ENCODE measurements at regions not wholly inside any gene's neighbourhood (a gene's known extent, or its start where the extent isn't known, plus 50 kb on each side); places are given as distances from the start of the nearest gene placed in this dataset.
"Not testable (repeated sequence)": the region's sequence is repeated elsewhere in the genome, so short reads cannot be mapped to it uniquely, and the experiment has no call there.

DNA sequence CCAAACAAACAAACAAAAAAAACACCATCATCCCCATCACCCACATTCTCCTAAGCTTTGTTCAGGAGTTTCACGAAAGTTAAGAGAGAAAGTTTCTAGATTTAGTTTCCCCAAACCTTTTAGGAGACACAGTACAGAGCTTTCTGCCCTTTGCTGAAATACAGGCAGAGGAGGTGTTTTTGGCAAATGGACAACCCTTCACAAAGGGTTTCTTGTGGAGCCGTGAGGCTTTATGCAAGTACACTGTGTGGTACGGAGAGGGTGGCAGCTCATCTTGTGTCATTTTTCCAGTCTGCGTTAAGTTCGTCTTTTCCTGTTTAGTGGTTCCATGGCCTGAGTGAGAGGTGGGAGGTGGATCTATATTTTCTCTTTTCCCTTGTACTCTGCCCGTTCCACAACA lies 215.5 kb upstream of the PRKCQ start:
- no peak overlapping the region for H3K4me3 Mint-ChIP-seq
- H3K27ac Mint-ChIP-seq, result no peak overlapping the region
- no peaks in the 10 kb centered on the region for H3K4me1 Mint-ChIP-seq
- peaks cover 8% of the 10 kb centered on the region for H3K27me3 Mint-ChIP-seq
- ATAC-seq, result no peak
- H3K9me3 Mint-ChIP-seq, result no peaks in the 10 kb centered on the region
- H3K36me3 Mint-ChIP-seq, result no peaks in the 10 kb centered on the region

- not testable (repeated sequence) for H3K36me3 Mint-ChIP-seq, H3K27ac Mint-ChIP-seq, H3K9me3 Mint-ChIP-seq, H3K4me1 Mint-ChIP-seq, H3K4me3 Mint-ChIP-seq, ATAC-seq
- H3K27me3 Mint-ChIP-seq, result peaks cover 15% of the 10 kb centered on the region
Measured at GRCh38 chr10:6794841-6795240, 214.8 kb upstream of the PRKCQ start.

DNA sequence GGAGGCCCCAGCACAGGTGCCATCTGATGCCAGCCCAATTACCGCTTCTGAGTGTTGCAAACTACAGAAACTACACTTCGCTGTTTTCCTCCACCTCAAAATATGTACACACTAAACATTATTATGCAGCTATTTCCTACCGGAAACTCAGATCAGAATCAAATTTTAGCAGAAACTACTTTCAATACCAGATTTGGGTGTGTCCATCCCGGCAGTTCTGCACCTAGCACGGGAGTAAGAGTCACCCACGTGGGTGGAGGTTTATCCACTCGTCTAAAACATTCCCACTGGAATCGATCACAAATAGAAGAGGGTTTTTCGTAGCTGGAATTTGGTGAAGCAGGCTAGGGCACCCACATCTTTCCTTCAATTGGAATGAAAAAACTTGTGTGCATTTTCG lies 214.4 kb upstream of the PRKCQ start:
- Mint-ChIP-seq H3K9me3 (no peaks in the 10 kb centered on the region), H3K27me3 (peaks cover 19% of the 10 kb centered on the region), H3K27ac (no peak overlapping the region), H3K4me3 (no peak overlapping the region), H3K36me3 (no peaks in the 10 kb centered on the region), H3K4me1 (no peaks in the 10 kb centered on the region)
- ATAC-seq, result no peak

DNA sequence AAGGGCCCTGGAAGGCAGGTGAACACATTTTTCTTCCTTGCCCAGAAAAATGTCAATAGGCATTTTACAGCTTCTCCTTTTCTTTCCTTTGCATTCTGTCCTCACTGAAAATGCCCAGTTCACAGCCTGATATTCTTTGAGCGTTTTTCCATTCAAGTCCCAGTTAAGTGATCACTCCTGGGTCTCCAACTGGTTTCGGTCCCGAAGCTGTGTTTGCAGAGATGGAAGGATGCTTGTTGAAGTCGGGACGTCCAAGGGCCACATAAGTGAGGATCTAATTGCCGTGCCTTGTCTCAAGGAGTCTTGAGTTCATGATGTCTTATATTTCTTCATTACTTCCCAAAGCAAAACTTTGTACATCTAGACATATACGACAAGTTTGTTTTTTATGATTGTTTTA lies 208.7 kb upstream of the PRKCQ start:
- H3K27me3 Mint-ChIP-seq, result peaks cover 12% of the 10 kb centered on the region
- no peak for ATAC-seq
- H3K9me3 Mint-ChIP-seq, result no peaks in the 10 kb centered on the region
- no peak overlapping the region for H3K4me3 Mint-ChIP-seq
- H3K4me1 Mint-ChIP-seq, result no peaks in the 10 kb centered on the region
- no peaks in the 10 kb centered on the region for H3K36me3 Mint-ChIP-seq
- H3K27ac Mint-ChIP-seq, result no peak overlapping the region

GRCh38 chr10:6788231-6788630 lies 208.2 kb upstream of the PRKCQ start:
- Mint-ChIP-seq H3K4me3 (no peak overlapping the region), H3K27ac (no peak overlapping the region), H3K36me3 (no peaks in the 10 kb centered on the region), H3K9me3 (no peaks in the 10 kb centered on the region), H3K27me3 (peaks cover 12% of the 10 kb centered on the region), H3K4me1 (no peaks in the 10 kb centered on the region)
- no peak for ATAC-seq

- Mint-ChIP-seq H3K9me3 (no peaks in the 10 kb centered on the region), H3K27me3 (peaks cover 12% of the 10 kb centered on the region), H3K27ac (no peak overlapping the region), H3K4me1 (no peaks in the 10 kb centered on the region), H3K4me3 (no peak overlapping the region), H3K36me3 (no peaks in the 10 kb centered on the region)
- ATAC-seq, result no peak
Measured at GRCh38 chr10:6787718-6788117, 207.6 kb upstream of the PRKCQ start.

GRCh38 chr10:6787091-6787490 lies 207.0 kb upstream of the PRKCQ start:
- no peak overlapping the region for H3K4me3 Mint-ChIP-seq
- ATAC-seq, result no peak
- H3K27ac Mint-ChIP-seq, result no peak overlapping the region
- peaks cover under 1% of the 10 kb centered on the region for H3K4me1 Mint-ChIP-seq
- H3K9me3 Mint-ChIP-seq, result no peaks in the 10 kb centered on the region
- H3K36me3 Mint-ChIP-seq, result no peaks in the 10 kb centered on the region
- H3K27me3 Mint-ChIP-seq, result peaks cover 12% of the 10 kb centered on the region

GRCh38 chr10:6786579-6787031 lies 206.5 kb upstream of the PRKCQ start:
- Mint-ChIP-seq H3K9me3 (no peaks in the 10 kb centered on the region), H3K27me3 (peaks cover 12% of the 10 kb centered on the region), H3K4me1 (peaks cover 5% of the 10 kb centered on the region), H3K36me3 (no peaks in the 10 kb centered on the region), H3K4me3 (no peak overlapping the region), H3K27ac (no peak overlapping the region)
- ATAC-seq, result no peak

- peaks cover 20% of the 10 kb centered on the region for H3K4me1 Mint-ChIP-seq
- not testable (repeated sequence) for H3K9me3 Mint-ChIP-seq, H3K27me3 Mint-ChIP-seq, H3K4me3 Mint-ChIP-seq, ATAC-seq, H3K36me3 Mint-ChIP-seq, H3K27ac Mint-ChIP-seq
Measured at GRCh38 chr10:6784429-6784828, 204.4 kb upstream of the PRKCQ start.

- Mint-ChIP-seq H3K27me3 (peaks cover 3% of the 10 kb centered on the region), H3K27ac (no peak overlapping the region), H3K4me3 (no peak overlapping the region), H3K9me3 (peaks cover 2% of the 10 kb centered on the region), H3K4me1 (peaks cover 20% of the 10 kb centered on the region), H3K36me3 (no peaks in the 10 kb centered on the region)
- no peak for ATAC-seq
Measured at GRCh38 chr10:6783471-6783870, 203.4 kb upstream of the PRKCQ start.

GRCh38 chr10:6782378-6782777 lies 202.3 kb upstream of the PRKCQ start:
- ATAC-seq, result no peak
- Mint-ChIP-seq H3K4me3 (no peak overlapping the region), H3K36me3 (no peaks in the 10 kb centered on the region), H3K27ac (no peak overlapping the region), H3K4me1 (peaks cover 20% of the 10 kb centered on the region), H3K27me3 (peaks cover 13% of the 10 kb centered on the region), H3K9me3 (peaks cover 4% of the 10 kb centered on the region)

DNA sequence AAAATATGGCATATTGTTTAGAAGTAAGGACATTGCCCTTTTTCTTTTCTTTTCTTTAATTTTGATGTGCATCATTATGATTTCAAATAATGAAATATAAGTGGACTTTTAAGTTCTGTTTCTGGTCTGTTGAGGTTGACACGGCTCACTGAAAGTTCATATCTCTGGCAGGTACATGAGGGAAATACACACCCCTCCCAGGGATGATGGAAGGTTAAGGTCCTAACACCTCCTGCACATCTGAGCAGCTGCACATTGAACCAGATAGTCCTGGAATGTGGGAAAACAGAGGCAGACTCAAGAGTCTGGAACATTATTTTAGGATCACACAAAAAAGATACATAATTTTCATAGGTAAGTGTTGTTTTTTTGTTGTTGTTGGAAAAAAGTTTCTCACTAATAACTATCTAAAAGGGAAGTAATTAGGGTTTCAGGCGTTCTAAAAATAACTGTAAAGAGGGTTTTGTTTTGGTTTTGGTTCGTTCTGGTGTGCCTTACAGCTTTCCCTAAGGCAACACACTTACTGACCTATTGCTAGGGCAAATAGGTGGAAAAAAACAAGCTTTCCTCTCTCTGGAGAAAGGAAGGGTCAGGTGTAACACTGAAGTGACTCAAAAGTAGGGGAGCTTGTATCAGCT lies 201.2 kb upstream of the PRKCQ start:
- peaks cover 4% of the 10 kb centered on the region for H3K9me3 Mint-ChIP-seq
- peak overlapping the region; percentile 13 for H3K27ac Mint-ChIP-seq
- H3K4me1 Mint-ChIP-seq, result peaks cover 20% of the 10 kb centered on the region
- H3K27me3 Mint-ChIP-seq, result peaks cover 22% of the 10 kb centered on the region
- H3K36me3 Mint-ChIP-seq, result no peaks in the 10 kb centered on the region
- peak overlapping the region; percentile 28 for H3K4me3 Mint-ChIP-seq
- no peak for ATAC-seq

DNA sequence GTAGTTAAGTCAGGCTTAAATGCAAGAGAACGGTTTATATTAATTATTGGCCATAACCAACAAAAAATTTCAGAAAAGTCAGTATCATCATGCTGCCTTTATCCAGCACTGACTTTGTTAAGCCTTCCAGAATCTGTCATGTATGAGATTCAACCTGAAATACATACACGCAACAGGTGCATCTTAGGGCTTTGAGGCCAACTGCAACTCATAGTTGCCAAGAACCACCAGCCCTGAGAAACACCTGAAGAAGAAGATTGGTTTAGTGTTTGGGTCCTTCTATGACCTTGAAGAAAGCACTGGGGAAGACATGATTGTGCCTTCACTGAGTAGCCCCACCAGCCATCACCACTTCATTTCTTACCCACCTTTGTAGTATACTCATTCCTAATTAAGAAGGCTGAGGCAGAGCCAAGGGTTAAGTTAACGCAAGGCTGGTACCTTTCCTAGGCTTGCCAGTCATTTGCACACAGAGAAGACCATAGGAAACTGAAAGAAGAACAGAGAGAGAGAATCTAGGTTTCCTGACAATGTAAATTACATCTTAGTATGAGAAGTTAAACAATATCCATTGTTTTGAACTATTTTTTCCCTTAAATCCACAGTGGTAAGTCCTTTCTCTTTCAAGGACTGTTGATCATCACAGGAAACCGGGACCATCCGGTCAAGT lies 200.1 kb upstream of the PRKCQ start:
- ATAC-seq, result no peak
- H3K4me3 Mint-ChIP-seq, result no peak overlapping the region
- H3K9me3 Mint-ChIP-seq, result peaks cover 4% of the 10 kb centered on the region
- H3K27ac Mint-ChIP-seq, result no peak overlapping the region
- peaks cover 20% of the 10 kb centered on the region for H3K4me1 Mint-ChIP-seq
- no peaks in the 10 kb centered on the region for H3K36me3 Mint-ChIP-seq
- peaks cover 33% of the 10 kb centered on the region for H3K27me3 Mint-ChIP-seq

GRCh38 chr10:6778992-6779701 lies 199.1 kb upstream of the PRKCQ start:
- Mint-ChIP-seq H3K4me3 (no peak overlapping the region), H3K4me1 (peaks cover 20% of the 10 kb centered on the region), H3K36me3 (no peaks in the 10 kb centered on the region), H3K27me3 (peaks cover 38% of the 10 kb centered on the region), H3K9me3 (peaks cover 4% of the 10 kb centered on the region), H3K27ac (no peak overlapping the region)
- ATAC-seq, result no peak

DNA sequence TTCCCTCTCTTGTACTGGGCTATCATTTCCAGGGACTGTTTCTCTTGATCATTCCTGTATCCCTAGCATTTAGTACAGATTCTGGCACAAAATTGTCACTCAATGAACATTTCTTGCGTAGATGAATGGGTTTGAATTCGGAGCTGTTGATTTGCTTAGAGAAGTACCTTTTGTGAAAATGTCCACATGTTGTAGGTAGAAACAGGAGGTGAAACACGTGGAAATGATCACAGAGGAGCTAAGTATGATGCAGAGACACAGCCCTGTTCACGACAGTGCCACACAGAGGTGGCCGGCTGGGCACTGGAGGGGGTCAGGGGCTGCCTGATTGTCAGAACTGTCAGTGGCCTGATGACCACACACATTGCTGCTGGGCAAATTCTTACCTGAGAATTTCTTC lies 196.1 kb upstream of the PRKCQ start:
- no peaks in the 10 kb centered on the region for H3K36me3 Mint-ChIP-seq

DNA sequence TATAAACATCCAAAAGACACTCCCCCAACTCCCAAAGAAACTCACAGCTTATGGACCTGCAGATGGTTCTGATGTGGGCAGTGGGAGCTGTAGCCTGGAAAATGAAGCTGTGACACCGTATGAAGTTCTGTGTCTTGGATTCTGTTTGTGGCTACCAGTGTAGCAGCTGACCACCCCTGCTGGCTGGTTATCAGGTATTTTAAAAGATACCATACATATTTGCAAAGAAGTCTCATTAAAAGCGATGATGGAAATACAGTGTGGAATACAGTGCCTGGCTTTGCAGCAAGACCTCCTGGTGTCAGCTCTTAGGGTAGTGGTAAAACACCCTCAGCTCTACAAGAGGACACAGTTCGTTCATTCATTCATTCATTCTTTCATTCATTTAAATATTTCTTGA lies 194.3 kb upstream of the PRKCQ start:
- H3K27ac Mint-ChIP-seq, result no peak overlapping the region
- no peak overlapping the region for H3K4me3 Mint-ChIP-seq
- no peak for ATAC-seq
- H3K27me3 Mint-ChIP-seq, result peaks cover 38% of the 10 kb centered on the region
- peaks cover 4% of the 10 kb centered on the region for H3K4me1 Mint-ChIP-seq
- H3K9me3 Mint-ChIP-seq, result peaks cover 11% of the 10 kb centered on the region
- no peaks in the 10 kb centered on the region for H3K36me3 Mint-ChIP-seq

More for the DNA sequence above, 196.1 kb upstream of the PRKCQ start:
- peaks cover 38% of the 10 kb centered on the region for H3K27me3 Mint-ChIP-seq
- no peak for ATAC-seq
- no peak overlapping the region for H3K27ac Mint-ChIP-seq
- H3K4me3 Mint-ChIP-seq, result no peak overlapping the region
- peaks cover 9% of the 10 kb centered on the region for H3K9me3 Mint-ChIP-seq
- peaks cover 10% of the 10 kb centered on the region for H3K4me1 Mint-ChIP-seq

Data from stimulated activated memory B cell treated with anti-CD40 and anti-IgM and Interleukin-4, amounts not matched to agents 10 μg/mL and 1 μg/mL and 100 μg/mL, for 72 hours (primary cell).